Endothelial cell of umbilical vein (primary cell): ENCODE measurements at regions not wholly inside any gene's neighbourhood (a gene's known extent, or its start where the extent isn't known, plus 50 kb on each side); places are given as distances from the start of the nearest gene placed in this dataset.

ENCODE experiments used
- BruUV-seq: library from RNA; stranded (reverse); fragments of 400-500 nt; replicated peaks from 2 replicates; lab custom pipeline; 2021; lab: Mats Ljungman, UMichigan
- CTCF ChIA-PET: fragments of 300-600, 350-600 bp; sonication (Branson Sonifier 250); formaldehyde crosslinking; loops from one replicate; lab custom pipeline; 2021; ENCODE audit warnings: antibody characterized with exemption, inconsistent platforms; lab: Charles Lee
- POLR2A ChIA-PET: fragments of 300-600, 350-600 bp; sonication (Branson Sonifier 250); formaldehyde crosslinking; loops from one replicate; lab custom pipeline; 2021; ENCODE audit warnings: antibody characterized with exemption, inconsistent platforms; lab: Charles Lee
- DNase-seq: peaks from one replicate; pipeline ENCODE4 v3.0.0-alpha.2; 2011; ENCODE audit warnings: low read depth, low spot score
- FAIRE-seq: peaks from 2 replicates; lab custom pipeline; 2011; peaks lifted over from hg19 to GRCh38; lab: Jason Lieb, UNC
- H2AFZ ChIP-seq: 2 replicates; pipeline ENCODE4 v1.6.0; 2012; ENCODE audit warnings: low read depth, low read length, control low read depth, inconsistent platforms
- H3K27ac ChIP-seq: 2 replicates; pipeline ENCODE4 v1.5.1; 2011; ENCODE audit warnings: low read depth, mild to moderate bottlenecking, control low read depth, low read length, moderate library complexity; ENCODE audit not compliant: insufficient read depth
- H3K27me3 ChIP-seq, 2 experiments: 2 replicates each; pipeline versions ENCODE4 v1.6.0 to v1.6.1; 2011; ENCODE audit warnings: low read length in 2 of 2, mixed read lengths in 1 of 2; ENCODE audit not compliant: control insufficient read depth in 2 of 2, insufficient read depth in 2 of 2
- H3K36me3 ChIP-seq, 2 experiments: 2 replicates in 1 of 2; 3 replicates in 1 of 2; pipeline ENCODE4 v1.5.1; 2011; ENCODE audit warnings: low read length in 2 of 2, mild to moderate bottlenecking in 1 of 2, moderate library complexity in 1 of 2; ENCODE audit not compliant: control insufficient read depth in 2 of 2, insufficient read depth in 2 of 2; ENCODE audit errors: extremely low read depth in 1 of 2
- H3K4me1 ChIP-seq: 3 replicates; pipeline ENCODE4 v1.5.1; 2011; ENCODE audit warnings: mild to moderate bottlenecking, low read length; ENCODE audit not compliant: control insufficient read depth, insufficient read depth; ENCODE audit errors: extremely low read depth
- H3K4me2 ChIP-seq: 2 replicates; pipeline ENCODE4 v1.6.1; 2011; ENCODE audit warnings: low read length, control low read depth, mixed read lengths; ENCODE audit not compliant: insufficient read depth
- H3K4me3 ChIP-seq, 3 experiments: fragments of 200-600 bp in 1 of 3; sonication (generic), shearing (Covaris generic) in 1 of 3; replicated peaks in 1 of 3; 2 replicates each; pipeline ENCODE4 v1.5.1; 2011 to 2016; ENCODE audit warnings: control low read depth in 3 of 3, low read length in 3 of 3, mild to moderate bottlenecking in 2 of 3, inconsistent platforms in 1 of 3, low read depth in 1 of 3, moderate library complexity in 1 of 3; ENCODE audit not compliant: insufficient read depth in 1 of 3
- H3K79me2 ChIP-seq: 2 replicates; pipeline ENCODE4 v1.6.0; 2012; ENCODE audit warnings: low read length, inconsistent platforms; ENCODE audit not compliant: control insufficient read depth, insufficient read depth
- H3K9ac ChIP-seq: replicated peaks from 2 replicates; pipeline ENCODE3; 2011; ENCODE audit warnings: low read length, control low read depth; ENCODE audit not compliant: insufficient read depth; ENCODE audit errors: extremely low read depth
- H3K9me1 ChIP-seq: replicated peaks from 3 replicates; pipeline ENCODE4 v1.6.0; 2011; ENCODE audit warnings: mild to moderate bottlenecking, low read length; ENCODE audit not compliant: control insufficient read depth, insufficient read depth; ENCODE audit errors: extremely low read depth
- H3K9me3 ChIP-seq: replicated peaks from 2 replicates; pipeline ENCODE4 v1.5.1; 2012; ENCODE audit warnings: low read length, inconsistent platforms; ENCODE audit not compliant: control insufficient read depth, insufficient read depth
- H4K20me1 ChIP-seq: replicated peaks from 2 replicates; pipeline ENCODE3; 2011; ENCODE audit warnings: mild to moderate bottlenecking, low read length; ENCODE audit not compliant: control insufficient read depth, insufficient read depth; ENCODE audit errors: extremely low read depth
- EZH2 ChIP-seq: IDR thresholded peaks from 2 replicates; pipeline ENCODE4 v1.6.1; 2012; ENCODE audit warnings: borderline replicate concordance, low read depth, mild to moderate bottlenecking, moderate library complexity, low read length, inconsistent platforms; ENCODE audit not compliant: severe bottlenecking
- FOS ChIP-seq: IDR thresholded peaks from 2 replicates; pipeline ENCODE4 v1.6.1; 2011; ENCODE audit warnings: mild to moderate bottlenecking, low read length, moderate library complexity, borderline replicate concordance; ENCODE audit not compliant: insufficient read depth
- POLR2A ChIP-seq: IDR thresholded peaks from 2 replicates; pipeline ENCODE4 v1.6.1; 2012; ENCODE audit warnings: low read depth, mild to moderate bottlenecking, control low read depth, low read length
- POLR2AphosphoS5 ChIP-seq: IDR thresholded peaks from 2 replicates; pipeline ENCODE4 v1.6.1; 2012; ENCODE audit warnings: low read depth, mild to moderate bottlenecking, control low read depth, low read length, moderate library complexity; ENCODE audit not compliant: insufficient read depth
- dilution Hi-C: fragments of 300-500 bp; cut with MboI; formaldehyde crosslinking; loops from one replicate; pipeline ENCODE4 v1.15.0; 2019; ENCODE audit warnings: low sequenced_read_pairs; ENCODE audit not compliant: extremely low pct_ligation_motif_present
- intact Hi-C: fragments of 100-400 bp; cut with micrococcal nuclease; formaldehyde crosslinking; loops from one replicate; pipeline ENCODE4 v1.10.0; 2022

DNA sequence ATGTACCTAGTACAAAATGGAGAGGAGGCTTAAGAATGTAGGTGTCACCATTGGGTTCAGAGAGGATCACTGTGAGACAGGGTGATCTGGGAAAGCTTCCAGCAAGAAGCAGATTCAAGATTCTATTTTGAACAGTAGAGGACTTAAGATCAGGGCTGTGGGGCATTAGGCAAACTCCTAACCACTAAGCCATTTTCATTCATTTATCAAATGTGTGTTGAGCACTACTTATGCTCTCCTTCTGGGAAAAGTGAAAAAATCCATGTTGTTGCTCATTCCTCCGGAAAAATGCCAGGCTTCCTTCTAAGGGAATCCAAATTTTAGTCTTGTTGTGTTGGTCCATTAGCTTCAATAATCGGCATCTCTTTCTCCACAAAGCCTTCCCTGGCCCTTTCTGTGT lies 163.4 kb downstream of the NUAK1 start:
- no peak for FAIRE-seq
- ChIA-PET POLR2A (no interaction called here), CTCF (interaction anchor here (1.8 kb wide), 1 partner anchor 15 kb away, joined by 7 read pairs; no protein-coding TSS in a partner anchor)
- Histone ChIP-seq H4K20me1 (no peaks in the 10 kb centered on the region), H3K9me3 (no peaks in the 10 kb centered on the region), H3K4me2 (no peak overlapping the region), H3K79me2 (no peaks in the 10 kb centered on the region), H3K4me1 (no peaks in the 10 kb centered on the region), H3K9me1 (no peaks in the 10 kb centered on the region), H3K27me3 (no peaks in the 10 kb centered on the region), H3K4me3 (no peak overlapping the region), H3K27ac (no peak overlapping the region), H3K36me3 (no peaks in the 10 kb centered on the region), H2AFZ (no peak overlapping the region), H3K9ac (no peak overlapping the region)
- no peak for DNase-seq
- BruUV-seq = no TSS peak
- intact Hi-C loops = no loop called here
- dilution Hi-C loops = no loop called here
- TF ChIP-seq POLR2A = no peak

- ChIA-PET CTCF (no interaction called here), POLR2A (no interaction called here)
- Histone ChIP-seq H2AFZ (no peak overlapping the region), H3K9ac (no peak overlapping the region), H4K20me1 (no peaks in the 10 kb centered on the region), H3K36me3 (no peaks in the 10 kb centered on the region), H3K4me2 (no peak overlapping the region), H3K9me1 (no peaks in the 10 kb centered on the region), H3K4me1 (no peaks in the 10 kb centered on the region), H3K27ac (no peak overlapping the region), H3K9me3 (no peaks in the 10 kb centered on the region), H3K4me3 (no peak overlapping the region), H3K79me2 (no peaks in the 10 kb centered on the region), H3K27me3 (no peaks in the 10 kb centered on the region)
- DNase-seq = no peak
- BruUV-seq = no TSS peak
- TF ChIP-seq POLR2AphosphoS5 (no peak), FOS (no peak), EZH2 (no peak), POLR2A (no peak)
- no peak for FAIRE-seq
- intact Hi-C loops = no loop called here
- dilution Hi-C loops = no loop called here
Observed at GRCh38 chr12:105977236-105977635, 161.5 kb downstream of the NUAK1 start.
